ENCODE measurements at regions not wholly inside any gene's neighbourhood (a gene's known extent, or its start where the extent isn't known, plus 50 kb on each side); places are given as distances from the start of the nearest gene placed in this dataset.
"Not testable (repeated sequence)": the region's sequence is repeated elsewhere in the genome, so short reads cannot be mapped to it uniquely, and the experiment has no call there.

GRCh38 chr6:16995511-16996250 lies 106.2 kb upstream of the STMND1 start:
- no peak for TF ChIP-seq CTCF (IDR thresholded peaks at IDR 0.05; ENCODE audit: insufficient read depth, low read length)
- no peak for DNase-seq (ENCODE audit: low read depth)
- no peak overlapping the region for H3K4me3 ChIP-seq (ENCODE audit: low read depth, low read length)

GRCh38 chr6:16993396-16993795 lies 108.5 kb upstream of the STMND1 start:
- TF ChIP-seq CTCF (IDR thresholded peaks at IDR 0.05; ENCODE audit: insufficient read depth, low read length), result no peak
- no peak for DNase-seq (ENCODE audit: low read depth)

GRCh38 chr6:16991981-16992629 lies 109.7 kb upstream of the STMND1 start:
- no peak for DNase-seq (ENCODE audit: low read depth)
- no peak for TF ChIP-seq CTCF (IDR thresholded peaks at IDR 0.05; ENCODE audit: insufficient read depth, low read length)
- H3K4me3 ChIP-seq (ENCODE audit: low read depth, low read length), result no peak overlapping the region

More at GRCh38 chr6:16993396-16993795, 108.5 kb upstream of the STMND1 start:
- no peak overlapping the region for H3K4me3 ChIP-seq (ENCODE audit: low read depth, low read length)

GRCh38 chr6:16989976-16990375 lies 111.9 kb upstream of the STMND1 start:
- not testable (repeated sequence) for DNase-seq (ENCODE audit: low read depth)

GRCh38 chr6:16989382-16989781 lies 112.5 kb upstream of the STMND1 start:
- no peak for DNase-seq (ENCODE audit: low read depth)
- no peak overlapping the region for H3K4me3 ChIP-seq (ENCODE audit: low read depth, low read length)
- no peak for TF ChIP-seq CTCF (IDR thresholded peaks at IDR 0.05; ENCODE audit: insufficient read depth, low read length)

More at GRCh38 chr6:16989976-16990375, 111.9 kb upstream of the STMND1 start:
- H3K4me3 ChIP-seq (ENCODE audit: low read depth, low read length), result not testable (repeated sequence)

GRCh38 chr6:16987996-16988395 lies 113.9 kb upstream of the STMND1 start:
- DNase-seq (ENCODE audit: low read depth), result no peak
- no peak overlapping the region for H3K4me3 ChIP-seq (ENCODE audit: low read depth, low read length)
- TF ChIP-seq CTCF (IDR thresholded peaks at IDR 0.05; ENCODE audit: insufficient read depth, low read length), result no peak

GRCh38 chr6:16985513-16986284 lies 116.2 kb upstream of the STMND1 start:
- peak; percentile 51 for DNase-seq (ENCODE audit: low read depth)
- TF ChIP-seq CTCF (IDR thresholded peaks at IDR 0.05; ENCODE audit: insufficient read depth, low read length), result no peak
- H3K4me3 ChIP-seq (ENCODE audit: low read depth, low read length), result no peak overlapping the region
